Lower leg skin (tissue), 4 donors: ENCODE measurements at regions not wholly inside any gene's neighbourhood (a gene's known extent, or its start where the extent isn't known, plus 50 kb on each side); places are given as distances from the start of the nearest gene placed in this dataset.

Source experiments
- DNase-seq, 2 donors: peaks; one replicate each; pipeline ENCODE4 v3.0.0-alpha.2; 2019; ENCODE audit warnings: low spot score in 2 of 2
- H3K4me3 ChIP-seq: fragments of 200-600 bp; sonication (generic); 2 replicates; pipeline ENCODE4 v1.5.1; 2017; ENCODE audit warnings: mild to moderate bottlenecking, low read depth; ENCODE audit not compliant: poor library complexity, severe bottlenecking
- POLR2A ChIP-seq, 2 donors: fragments of 450-650 bp; IDR thresholded peaks; one replicate each; pipeline ENCODE4 v1.6.1; 2016 to 2017; ENCODE audit warnings: antibody characterized with exemption in 2 of 2, mild to moderate bottlenecking in 1 of 2, moderate library complexity in 1 of 2
- WGBS, 2 donors: methylation state at CpG; one replicate each; pipeline ENCODE4 v1.1.5; 2018; 5-methylcytosine and 5-hydroxymethylcytosine counted together
- intact Hi-C: fragments of 100-400 bp; cut with DNase I; formaldehyde crosslinking; loops from one replicate; pipeline ENCODE4 v1.15.0; 2023; ENCODE audit warnings: low total_unique reads
- TF ChIP-seq, protein P1 (sequence below), 3 donors: fragments of 450-650 bp; IDR thresholded peaks; one replicate each; pipeline ENCODE4 v1.5.1; 2016; ENCODE audit warnings: antibody characterized with exemption in 3 of 3, mild to moderate bottlenecking in 3 of 3, moderate library complexity in 2 of 3

- 74 to 75% methylated on average over 5 of the region's 5 CpGs for WGBS, 2 donors
- H3K4me3 ChIP-seq, result no peak overlapping the region
- intact Hi-C loops, result no loop called here
- no peak for DNase-seq
- TF ChIP-seq, protein P1, sequence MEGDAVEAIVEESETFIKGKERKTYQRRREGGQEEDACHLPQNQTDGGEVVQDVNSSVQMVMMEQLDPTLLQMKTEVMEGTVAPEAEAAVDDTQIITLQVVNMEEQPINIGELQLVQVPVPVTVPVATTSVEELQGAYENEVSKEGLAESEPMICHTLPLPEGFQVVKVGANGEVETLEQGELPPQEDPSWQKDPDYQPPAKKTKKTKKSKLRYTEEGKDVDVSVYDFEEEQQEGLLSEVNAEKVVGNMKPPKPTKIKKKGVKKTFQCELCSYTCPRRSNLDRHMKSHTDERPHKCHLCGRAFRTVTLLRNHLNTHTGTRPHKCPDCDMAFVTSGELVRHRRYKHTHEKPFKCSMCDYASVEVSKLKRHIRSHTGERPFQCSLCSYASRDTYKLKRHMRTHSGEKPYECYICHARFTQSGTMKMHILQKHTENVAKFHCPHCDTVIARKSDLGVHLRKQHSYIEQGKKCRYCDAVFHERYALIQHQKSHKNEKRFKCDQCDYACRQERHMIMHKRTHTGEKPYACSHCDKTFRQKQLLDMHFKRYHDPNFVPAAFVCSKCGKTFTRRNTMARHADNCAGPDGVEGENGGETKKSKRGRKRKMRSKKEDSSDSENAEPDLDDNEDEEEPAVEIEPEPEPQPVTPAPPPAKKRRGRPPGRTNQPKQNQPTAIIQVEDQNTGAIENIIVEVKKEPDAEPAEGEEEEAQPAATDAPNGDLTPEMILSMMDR (IDR thresholded peaks at IDR 0.05), result no peak
Measured at GRCh38 chr15:53295574-53295973, 463.9 kb downstream of the WDR72 start.

DNA sequence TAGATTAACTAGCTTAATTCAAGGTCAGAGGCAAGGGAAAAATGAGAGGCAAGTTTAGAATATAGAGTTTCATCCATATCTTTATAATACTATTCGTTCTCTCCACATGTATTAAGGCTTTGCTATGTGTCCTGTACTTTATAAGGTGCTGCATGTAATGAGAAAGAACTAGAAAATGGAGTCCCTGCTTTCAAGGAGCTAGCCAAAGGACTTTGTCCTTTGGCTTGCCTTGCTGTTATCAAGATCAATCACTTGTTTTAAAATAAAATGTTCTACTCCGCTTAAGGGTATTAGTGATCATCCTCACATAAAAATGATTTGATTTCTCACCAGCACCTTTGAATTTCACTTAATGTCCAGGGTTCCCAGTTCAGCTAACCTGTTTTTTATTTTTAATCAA lies 470.9 kb downstream of the WDR72 start:
- H3K4me3 ChIP-seq, result no peak overlapping the region
- WGBS, 2 donors, result 79 to 86% methylated on average over 2 of the region's 2 CpGs
- TF ChIP-seq POLR2A (IDR thresholded peaks at IDR 0.05), result no peak
- TF ChIP-seq, protein P1 (IDR thresholded peaks at IDR 0.05), result no peak
- intact Hi-C loops, result no loop called here
- DNase-seq, result no peak

GRCh38 chr15:53274630-53275029 lies 484.5 kb upstream of the ONECUT1 start:
- intact Hi-C loops, result no loop called here
- H3K4me3 ChIP-seq, result no peak overlapping the region
- DNase-seq, result no peak
- TF ChIP-seq POLR2A (IDR thresholded peaks at IDR 0.05), result no peak
- TF ChIP-seq, protein P1 (IDR thresholded peaks at IDR 0.05), result no peak
- 51 to 56% methylated on average over 4 of the region's 4 CpGs for WGBS, 2 donors

- no peak for DNase-seq
- intact Hi-C loops, result no loop called here
- no peak overlapping the region for H3K4me3 ChIP-seq
- 0% methylated on average over 1 of the region's 1 CpG for WGBS, 2 donors
- TF ChIP-seq, protein P1 (IDR thresholded peaks at IDR 0.05), result no peak
- TF ChIP-seq POLR2A (IDR thresholded peaks at IDR 0.05), result no peak
Measured at GRCh38 chr15:53272116-53272515, 482.0 kb upstream of the ONECUT1 start.

DNA sequence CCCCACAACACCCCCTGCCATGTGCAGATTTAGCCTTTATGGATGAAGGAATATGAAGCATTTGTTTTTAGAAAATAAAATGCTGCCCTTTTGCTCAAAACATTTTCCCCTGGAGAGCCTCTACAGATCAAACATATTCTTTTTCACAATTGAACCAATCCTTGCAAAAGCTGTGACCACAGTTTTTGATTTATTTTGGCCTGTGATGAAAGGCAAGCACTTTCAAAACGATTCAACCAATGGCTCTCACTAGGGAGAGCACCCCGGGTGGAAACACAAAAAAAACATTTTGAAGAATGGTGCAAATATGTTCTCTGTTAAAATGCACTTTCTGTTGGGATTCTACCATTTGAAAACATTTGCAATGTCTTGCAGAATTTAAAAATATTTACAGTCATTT lies 476.0 kb upstream of the ONECUT1 start:
- intact Hi-C loops, result no loop called here
- DNase-seq, result no peak
- WGBS, 2 donors, result 17 to 22% methylated on average over 2 of the region's 2 CpGs
- H3K4me3 ChIP-seq, result no peak overlapping the region
- TF ChIP-seq POLR2A (IDR thresholded peaks at IDR 0.05), result no peak
- TF ChIP-seq, protein P1 (IDR thresholded peaks at IDR 0.05), result no peak

DNA sequence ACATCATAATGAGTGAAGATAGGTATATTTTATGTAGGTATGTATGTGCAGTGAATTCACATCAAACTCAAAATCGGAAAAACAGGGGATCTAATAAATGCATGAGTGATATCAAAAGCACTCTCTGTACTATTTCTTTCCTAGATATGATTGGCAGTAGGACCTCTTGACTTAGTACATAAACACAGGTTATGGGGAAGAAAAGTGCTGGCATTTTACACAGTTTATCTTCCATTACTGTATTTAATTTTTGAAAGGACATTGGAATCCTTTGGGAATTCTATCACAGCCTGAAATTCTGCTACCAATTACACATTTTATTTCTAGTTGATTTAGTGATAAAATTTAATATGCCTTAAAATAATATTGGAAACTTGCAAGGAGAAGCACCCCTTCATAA lies 470.5 kb upstream of the ONECUT1 start:
- 72 to 89% methylated on average over 1 of the region's 1 CpG for WGBS, 2 donors
- intact Hi-C loops, result no loop called here
- H3K4me3 ChIP-seq, result no peak overlapping the region
- TF ChIP-seq, protein P1 (IDR thresholded peaks at IDR 0.05), result no peak
- TF ChIP-seq POLR2A (IDR thresholded peaks at IDR 0.05), result no peak
- no peak for DNase-seq
